ENCODE measurements at regions not wholly inside any gene's neighbourhood (a gene's known extent, or its start where the extent isn't known, plus 50 kb on each side); places are given as distances from the start of the nearest gene placed in this dataset.

DNA sequence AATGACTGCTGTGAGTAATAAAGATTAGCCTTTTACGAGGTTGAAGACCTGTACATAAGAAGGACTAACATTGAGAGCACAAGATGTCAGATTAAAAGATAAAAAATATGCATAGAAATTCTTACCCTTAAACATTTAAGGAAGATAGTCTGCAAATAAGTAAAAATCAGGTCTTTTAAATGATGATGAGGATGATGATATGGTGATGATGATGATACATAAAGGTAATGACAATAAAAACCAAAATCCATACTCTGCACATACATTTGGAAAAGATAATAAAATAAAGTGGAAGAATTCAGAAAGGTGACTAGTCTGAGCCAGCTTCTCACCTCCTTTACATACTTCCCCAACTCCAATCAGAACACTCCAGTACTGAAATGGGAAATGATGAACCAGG lies 124.5 kb downstream of the PTCSC3 start:
- in situ Hi-C loops (cut with HindIII; ENCODE audit: low pct_unique_long_range_greater_than_20kb, low sequenced_read_pairs) = no loop called here
- no peak for DNase-seq (ENCODE audit: low read depth, low spot score)

DNA sequence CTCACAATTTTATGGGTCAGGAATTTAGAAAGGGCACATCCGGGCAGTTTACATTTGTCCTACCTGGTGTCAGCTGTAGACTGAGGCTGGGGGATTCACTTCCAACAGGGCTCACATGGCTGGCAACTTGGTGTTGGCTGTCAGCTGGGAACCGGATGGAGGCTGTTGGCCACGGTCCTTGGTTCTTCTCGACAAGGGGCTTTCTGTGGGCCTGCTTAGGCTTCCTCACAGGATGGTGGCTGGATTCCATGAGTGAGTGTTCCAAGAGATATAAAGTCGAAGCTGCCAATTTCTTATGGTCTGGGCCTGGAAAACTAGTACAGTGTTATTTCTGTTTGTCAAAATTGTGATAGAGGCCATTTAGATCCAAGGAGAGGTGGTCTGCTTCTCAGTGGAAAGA lies 127.9 kb downstream of the PTCSC3 start:
- in situ Hi-C loops (cut with HindIII; ENCODE audit: low pct_unique_long_range_greater_than_20kb, low sequenced_read_pairs) = no loop called here

DNA sequence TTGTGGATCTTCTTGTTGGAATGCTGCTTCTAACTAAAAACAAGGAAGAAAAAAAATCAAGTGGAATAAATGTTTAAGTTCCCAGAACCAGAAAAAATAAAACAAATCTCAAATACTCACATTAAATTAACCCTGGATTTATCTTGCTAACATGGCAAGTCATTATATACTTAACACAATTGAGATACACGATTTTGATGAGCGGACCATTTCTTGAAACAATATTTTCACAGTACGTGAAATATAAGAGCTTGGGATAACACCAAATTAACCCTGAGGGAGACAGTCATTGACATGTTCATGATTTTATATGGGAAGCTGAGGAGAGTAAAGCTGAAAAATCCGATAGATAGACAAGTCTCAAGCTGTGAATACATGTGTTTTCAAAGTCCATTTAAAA lies 128.6 kb downstream of the PTCSC3 start:
- in situ Hi-C loops (cut with HindIII; ENCODE audit: low pct_unique_long_range_greater_than_20kb, low sequenced_read_pairs) = no loop called here
- no peak for DNase-seq (ENCODE audit: low read depth, low spot score)

More for the DNA sequence above, 127.9 kb downstream of the PTCSC3 start:
- DNase-seq (ENCODE audit: low read depth, low spot score) = no peak

DNA sequence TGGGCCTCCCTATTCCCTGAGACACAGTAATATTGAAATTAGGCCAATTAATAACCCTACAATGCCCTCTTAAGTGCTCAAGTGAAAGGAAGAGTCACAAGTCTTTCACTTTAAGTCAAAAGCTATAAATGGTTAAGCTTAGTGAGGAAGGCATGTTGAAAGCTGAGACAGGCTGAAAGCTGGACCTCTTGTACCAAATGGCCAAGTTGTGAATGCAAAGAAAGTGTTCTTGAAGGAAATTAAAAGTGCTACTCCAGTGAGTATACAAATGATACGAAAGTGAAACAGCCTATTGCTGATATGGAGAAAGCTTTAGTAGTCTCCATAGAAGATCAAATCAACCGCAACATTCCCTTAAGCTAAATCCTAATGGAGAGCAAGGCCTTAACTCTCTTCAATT lies 140.8 kb downstream of the PTCSC3 start:
- in situ Hi-C loops (cut with HindIII; ENCODE audit: low pct_unique_long_range_greater_than_20kb, low sequenced_read_pairs) = no loop called here
- no peak for DNase-seq (ENCODE audit: low read depth, low spot score)

DNA sequence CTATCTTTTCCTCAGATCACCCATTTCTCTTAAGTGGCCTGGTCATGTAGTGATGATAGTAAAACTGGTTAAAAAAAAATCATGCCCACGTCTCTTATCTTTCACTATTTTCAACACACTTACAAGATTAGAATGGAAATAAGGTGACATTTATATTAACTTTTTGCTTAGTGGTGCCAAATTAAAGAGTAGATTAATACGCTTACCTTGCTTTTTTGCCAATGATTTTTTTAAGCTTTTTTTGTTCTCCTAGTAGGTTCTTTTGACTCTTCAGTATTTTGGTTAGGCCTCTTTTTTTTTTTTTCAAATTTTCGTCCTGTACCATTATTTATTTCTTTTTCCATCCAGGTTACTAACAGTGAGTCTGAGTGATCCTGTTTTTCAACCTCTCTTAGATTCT lies 147.9 kb downstream of the PTCSC3 start:
- DNase-seq (ENCODE audit: low read depth, low spot score) = no peak
- in situ Hi-C loops (cut with HindIII; ENCODE audit: low pct_unique_long_range_greater_than_20kb, low sequenced_read_pairs) = no loop called here

DNA sequence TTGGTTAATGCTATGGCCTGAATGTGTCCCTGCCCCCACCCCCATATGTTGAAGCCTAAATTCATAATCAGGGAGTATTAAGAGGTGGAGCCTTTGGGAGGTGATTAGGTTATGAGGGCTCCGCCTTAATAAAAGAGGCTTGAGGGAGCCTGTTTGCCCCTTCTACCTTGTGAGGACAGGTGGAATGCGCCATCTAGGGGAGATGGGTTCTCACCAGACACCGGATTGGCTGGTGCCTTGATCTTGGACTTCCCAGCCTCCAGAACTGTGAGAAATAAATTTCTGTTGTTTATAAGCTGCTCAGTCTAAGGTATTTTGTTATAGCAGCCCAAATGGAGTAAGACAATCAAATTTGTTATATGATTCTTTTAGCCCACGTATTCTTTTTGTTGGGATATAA lies 148.3 kb downstream of the PTCSC3 start:
- DNase-seq (ENCODE audit: low read depth, low spot score) = peak; percentile 54
- in situ Hi-C loops (cut with HindIII; ENCODE audit: low pct_unique_long_range_greater_than_20kb, low sequenced_read_pairs) = no loop called here

DNA sequence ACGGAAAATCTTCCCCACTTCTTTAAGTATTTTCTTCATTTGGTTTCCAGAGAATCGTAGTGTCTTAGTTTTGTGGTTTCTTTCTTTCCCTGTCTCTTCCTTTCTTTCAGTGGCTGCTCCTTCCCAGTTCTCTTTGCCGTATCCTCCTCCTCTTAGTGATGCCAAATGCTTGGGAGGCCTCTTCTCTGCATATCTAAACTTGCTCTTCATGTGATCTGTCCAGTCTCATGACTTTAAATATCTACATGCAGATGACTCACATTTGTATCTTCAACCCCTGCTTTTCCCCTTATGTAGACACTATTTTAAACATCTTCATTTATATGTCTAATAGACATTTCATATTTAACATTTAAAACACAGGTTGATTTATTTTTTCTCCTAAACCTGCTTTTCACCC lies 149.2 kb downstream of the PTCSC3 start:
- peak; percentile 9 for DNase-seq (ENCODE audit: low read depth, low spot score)
- in situ Hi-C loops (cut with HindIII; ENCODE audit: low pct_unique_long_range_greater_than_20kb, low sequenced_read_pairs) = no loop called here

DNA sequence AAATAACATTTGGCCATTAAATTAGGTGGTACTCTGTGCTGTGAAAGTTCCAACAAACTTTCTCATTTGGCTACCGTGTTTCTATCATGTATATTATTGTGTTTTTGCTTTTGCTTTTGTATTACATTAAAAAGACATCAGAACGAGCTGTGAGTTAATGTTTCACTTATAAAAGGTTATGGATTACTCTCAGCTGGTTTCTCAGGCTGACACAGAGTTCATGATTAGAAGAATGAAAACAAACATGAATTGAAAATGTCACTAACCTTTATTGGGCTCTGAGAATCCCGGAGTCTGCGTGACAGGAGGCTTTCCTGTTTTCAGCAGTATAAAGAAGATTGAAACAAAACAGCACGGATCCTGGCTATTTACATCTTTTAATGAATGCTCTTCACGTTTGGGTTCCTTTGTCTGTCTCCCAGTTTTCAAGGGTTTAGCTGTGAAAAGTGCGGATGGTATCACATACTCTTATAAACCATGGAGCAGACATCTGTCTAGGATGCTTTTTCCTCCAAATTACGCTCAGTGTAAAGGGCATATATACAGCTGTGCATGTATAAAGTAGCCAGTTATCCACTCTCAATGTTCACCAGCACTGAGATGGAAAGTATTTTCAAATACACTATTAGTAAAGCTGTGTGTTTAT lies 153.6 kb downstream of the PTCSC3 start:
- in situ Hi-C loops (cut with HindIII; ENCODE audit: low pct_unique_long_range_greater_than_20kb, low sequenced_read_pairs) = no loop called here
- DNase-seq (ENCODE audit: low read depth, low spot score) = no peak

DNA sequence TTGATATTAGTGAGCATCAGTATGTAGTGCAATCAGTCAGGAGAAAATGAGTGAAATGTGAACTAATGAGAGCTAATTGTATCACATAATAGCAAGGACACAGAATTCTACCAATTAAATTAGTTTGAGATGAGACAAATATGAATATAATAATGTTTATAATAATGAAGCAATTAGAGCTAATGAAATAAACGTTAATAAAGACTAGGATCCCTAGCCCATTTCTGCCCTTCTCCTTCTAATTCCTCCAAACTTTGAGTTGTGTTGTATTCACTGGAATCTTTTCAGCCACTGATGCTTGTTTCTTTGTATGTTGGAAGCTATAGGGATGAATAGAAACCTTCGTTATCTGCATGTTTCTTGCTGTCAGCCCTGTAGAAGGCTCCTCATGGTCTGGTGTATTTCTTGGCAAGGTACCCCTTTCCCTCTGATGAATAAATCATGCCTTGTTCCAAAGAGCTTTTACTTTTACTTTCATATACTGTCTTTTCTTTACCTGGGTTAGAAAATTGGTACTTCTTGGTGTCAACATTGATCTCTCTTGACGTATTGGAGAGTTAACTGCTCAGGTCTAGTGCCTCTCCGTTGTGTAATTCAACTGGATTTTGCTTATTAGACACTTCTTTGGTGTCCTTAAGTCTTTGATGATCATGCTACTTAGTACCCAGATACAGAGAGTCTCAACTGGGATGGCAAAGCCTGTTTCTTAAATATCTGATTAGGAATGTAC lies 154.8 kb downstream of the PTCSC3 start:
- in situ Hi-C loops (cut with HindIII; ENCODE audit: low pct_unique_long_range_greater_than_20kb, low sequenced_read_pairs) = no loop called here
- no peak for DNase-seq (ENCODE audit: low read depth, low spot score)

DNA sequence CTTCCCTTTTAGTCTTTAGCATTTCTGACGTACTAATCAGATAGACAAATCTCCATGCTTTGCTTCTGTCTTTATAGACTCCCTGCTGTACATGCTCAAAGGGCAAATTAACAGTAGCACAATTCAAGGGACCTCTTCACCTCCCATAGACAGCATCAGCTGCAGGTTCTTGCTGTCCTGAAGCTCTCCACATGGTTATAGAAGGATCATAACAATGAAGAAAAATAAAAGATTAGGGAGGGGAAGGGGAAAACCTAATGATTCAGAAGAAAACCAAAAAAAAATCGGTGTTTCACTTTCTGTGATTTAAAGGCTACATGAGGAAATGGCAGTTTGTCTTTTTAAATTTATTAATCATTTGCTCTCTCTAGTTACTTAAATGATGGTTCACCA lies 155.5 kb downstream of the PTCSC3 start:
- no peak for DNase-seq (ENCODE audit: low read depth, low spot score)
- in situ Hi-C loops (cut with HindIII; ENCODE audit: low pct_unique_long_range_greater_than_20kb, low sequenced_read_pairs) = no loop called here

DNA sequence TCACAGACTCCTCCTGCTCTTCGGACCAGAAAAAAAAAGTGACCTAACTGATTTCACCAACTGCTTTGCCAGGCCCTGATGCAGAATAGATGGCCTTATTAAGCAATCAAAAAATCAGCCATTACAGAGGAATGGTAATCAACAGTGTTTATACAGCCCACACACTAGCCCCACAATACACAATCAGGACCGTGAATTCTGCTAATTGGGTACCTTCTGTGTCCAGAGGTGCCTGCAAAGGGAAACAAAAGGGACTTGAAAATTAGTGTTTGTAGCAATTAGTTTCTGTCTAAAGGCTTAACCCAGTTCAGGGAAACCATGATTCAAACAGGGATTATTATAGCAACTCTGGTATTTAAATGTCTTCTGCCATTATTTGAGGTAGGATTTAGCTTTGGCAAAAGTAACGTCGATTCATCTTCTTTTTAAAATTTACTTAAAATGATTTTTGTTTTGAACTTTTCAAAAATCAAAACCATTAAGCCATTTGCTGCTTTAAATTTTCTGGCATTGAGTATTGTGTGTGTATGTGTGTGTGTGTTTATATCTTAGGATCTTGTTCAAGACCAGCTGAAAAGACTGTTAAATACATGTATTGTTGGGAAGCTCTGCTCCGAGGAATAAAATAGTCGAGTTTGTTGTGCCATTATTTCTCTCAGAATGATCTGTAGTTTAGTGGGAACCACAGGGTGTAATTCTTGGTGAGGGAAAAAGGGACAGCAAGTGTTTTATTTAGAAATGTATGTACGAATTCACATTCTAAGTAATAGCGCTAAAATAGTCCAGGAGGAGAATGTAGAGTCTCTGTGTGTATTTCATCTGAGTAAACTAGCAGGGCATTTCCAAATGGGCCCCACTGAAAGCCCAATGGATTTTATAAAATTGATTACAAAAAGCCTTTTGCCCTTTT lies 156.1 kb downstream of the PTCSC3 start:
- in situ Hi-C loops (cut with HindIII; ENCODE audit: low pct_unique_long_range_greater_than_20kb, low sequenced_read_pairs) = no loop called here
- no peak for DNase-seq (ENCODE audit: low read depth, low spot score)

DNA sequence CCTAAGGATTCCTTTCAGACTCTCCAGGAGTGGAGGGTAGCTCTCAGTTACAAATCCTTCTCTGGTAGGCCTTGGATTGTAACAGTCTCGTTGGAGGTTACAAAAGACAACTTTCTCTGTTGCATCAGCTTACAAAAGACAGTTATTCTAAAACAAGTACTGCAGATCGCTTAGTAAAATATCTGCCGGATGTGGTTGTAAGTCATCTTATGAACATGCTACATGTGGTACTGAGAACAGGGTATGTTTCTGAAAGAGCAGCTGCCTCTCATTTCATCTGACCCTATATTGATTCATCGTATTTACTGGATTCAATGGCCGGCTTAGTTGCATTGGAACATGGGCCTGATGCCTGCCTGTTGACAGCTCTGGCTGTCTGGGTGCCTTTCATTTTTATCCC lies 157.4 kb downstream of the PTCSC3 start:
- peak; percentile 7 for DNase-seq (ENCODE audit: low read depth, low spot score)
- in situ Hi-C loops (cut with HindIII; ENCODE audit: low pct_unique_long_range_greater_than_20kb, low sequenced_read_pairs) = no loop called here

DNA sequence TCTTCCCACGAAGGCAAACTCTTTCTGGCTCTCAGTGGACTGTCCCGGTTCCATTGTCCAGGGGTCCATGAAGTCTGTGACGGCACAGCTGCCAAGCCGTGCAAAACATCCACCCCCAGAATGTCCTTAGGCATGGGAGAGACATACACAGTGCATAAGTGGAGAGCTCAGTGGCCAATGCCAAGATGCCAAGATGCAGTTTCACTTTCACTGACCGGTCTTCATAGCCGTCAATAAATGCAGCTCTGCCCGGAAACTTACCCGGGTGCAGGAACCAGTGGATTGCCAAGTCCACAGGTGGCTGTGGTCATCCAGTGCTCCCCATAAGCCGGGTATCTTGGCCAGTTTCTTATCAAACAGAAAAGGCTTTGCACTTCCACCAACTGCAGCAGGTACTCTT lies 162.3 kb downstream of the PTCSC3 start:
- in situ Hi-C loops (cut with HindIII; ENCODE audit: low pct_unique_long_range_greater_than_20kb, low sequenced_read_pairs) = no loop called here
- DNase-seq (ENCODE audit: low read depth, low spot score) = no peak

DNA sequence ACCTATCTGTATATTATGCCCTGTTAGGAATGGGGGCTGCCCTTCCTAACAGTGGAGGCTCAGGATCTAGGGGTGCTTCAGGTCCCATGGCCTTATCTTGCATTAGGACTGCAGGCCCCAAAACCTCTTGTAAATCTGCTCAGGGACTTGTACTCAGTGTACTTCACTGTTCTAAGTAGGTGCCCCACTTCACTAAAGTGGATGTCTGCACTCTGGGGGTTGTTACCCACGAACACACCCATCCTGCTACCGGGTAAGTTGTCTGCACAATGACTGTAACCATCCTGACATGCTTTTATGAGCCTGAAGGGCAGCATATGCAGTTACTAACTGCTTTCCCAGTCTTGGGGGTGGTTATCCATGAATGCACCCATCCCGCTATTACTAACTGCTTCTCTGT lies 163.0 kb downstream of the PTCSC3 start:
- in situ Hi-C loops (cut with HindIII; ENCODE audit: low pct_unique_long_range_greater_than_20kb, low sequenced_read_pairs) = no loop called here
- DNase-seq (ENCODE audit: low read depth, low spot score) = no peak

DNA sequence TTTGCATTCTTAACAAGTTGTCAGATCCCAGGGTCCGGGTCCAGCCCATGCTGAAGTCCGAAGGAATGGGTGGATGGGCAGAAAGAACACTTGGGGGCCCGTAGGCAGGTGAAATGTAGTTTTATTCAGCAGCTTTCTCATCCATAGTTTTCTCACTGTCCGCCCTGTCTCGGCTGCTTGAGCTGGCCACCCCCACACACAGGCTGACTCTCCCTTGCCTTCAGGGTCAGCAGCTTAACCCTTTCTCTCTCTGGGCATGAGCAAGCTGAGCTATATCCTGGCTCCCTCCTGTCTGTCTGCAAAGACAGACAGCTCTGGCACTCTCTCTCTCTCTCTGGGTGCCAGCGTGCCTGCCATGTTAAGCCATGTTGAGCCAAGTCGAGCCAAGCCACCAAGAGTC lies 163.9 kb downstream of the PTCSC3 start:
- in situ Hi-C loops (cut with HindIII; ENCODE audit: low pct_unique_long_range_greater_than_20kb, low sequenced_read_pairs) = no loop called here
- DNase-seq (ENCODE audit: low read depth, low spot score) = no peak

DNA sequence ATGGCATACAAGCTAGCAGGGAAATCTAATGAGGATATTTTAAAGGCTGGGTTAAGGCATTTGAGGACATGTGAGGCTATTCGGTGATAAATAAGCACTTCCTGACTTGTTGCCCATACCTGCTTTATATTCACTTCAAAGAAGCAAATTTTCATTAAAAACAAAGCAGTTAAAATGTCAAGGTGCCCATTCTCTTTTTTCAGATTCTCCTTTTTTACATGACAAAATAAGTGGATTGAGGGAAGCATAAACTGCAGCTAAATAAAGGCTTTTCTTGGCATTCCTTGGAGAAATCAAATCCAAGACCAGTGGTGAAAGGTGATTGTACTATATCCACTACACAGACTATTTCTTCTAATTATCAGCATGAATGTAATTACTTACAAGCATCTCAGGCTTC lies 166.9 kb downstream of the PTCSC3 start:
- in situ Hi-C loops (cut with HindIII; ENCODE audit: low pct_unique_long_range_greater_than_20kb, low sequenced_read_pairs) = no loop called here
- DNase-seq (ENCODE audit: low read depth, low spot score) = no peak

DNA sequence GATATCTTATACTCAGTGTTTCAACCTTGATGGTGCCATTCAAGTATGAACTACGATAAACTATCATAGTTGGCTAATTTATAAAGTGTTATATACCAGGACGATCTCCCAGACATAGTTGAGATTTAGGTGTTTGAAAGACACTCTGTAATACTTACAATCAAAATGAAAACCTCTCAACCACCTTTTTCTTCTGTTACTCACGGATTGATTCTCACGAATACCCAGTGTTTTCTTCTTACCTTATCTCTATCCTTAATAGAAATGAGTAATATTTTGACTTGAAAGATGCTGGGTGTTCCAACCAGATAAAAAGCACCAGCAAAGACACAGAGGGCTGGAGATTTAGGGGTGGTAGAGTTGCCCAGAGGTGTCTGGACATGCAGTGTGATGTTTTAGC lies 169.9 kb downstream of the PTCSC3 start:
- DNase-seq (ENCODE audit: low read depth, low spot score) = no peak
- in situ Hi-C loops (cut with HindIII; ENCODE audit: low pct_unique_long_range_greater_than_20kb, low sequenced_read_pairs) = no loop called here

DNA sequence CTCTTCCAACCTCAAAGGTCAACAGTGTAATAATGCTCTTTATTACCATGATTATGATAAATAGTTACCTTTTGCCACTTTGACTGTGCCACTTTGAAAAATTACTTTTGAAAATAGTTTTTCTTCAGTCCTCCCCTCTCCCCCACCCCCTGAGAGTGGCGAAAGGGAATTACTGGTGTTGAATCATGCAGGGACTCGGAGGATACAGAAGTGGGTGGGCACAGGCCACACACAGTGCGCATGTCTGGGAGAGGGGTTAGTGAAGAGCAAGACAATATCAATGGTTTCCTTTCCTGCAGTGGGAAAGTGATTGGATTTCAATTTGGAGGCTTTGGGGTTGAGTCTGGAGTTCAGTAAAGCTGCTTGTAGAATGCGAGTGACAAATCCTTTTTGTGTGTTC lies 170.9 kb downstream of the PTCSC3 start:
- in situ Hi-C loops (cut with HindIII; ENCODE audit: low pct_unique_long_range_greater_than_20kb, low sequenced_read_pairs) = no loop called here
- no peak for DNase-seq (ENCODE audit: low read depth, low spot score)

DNA sequence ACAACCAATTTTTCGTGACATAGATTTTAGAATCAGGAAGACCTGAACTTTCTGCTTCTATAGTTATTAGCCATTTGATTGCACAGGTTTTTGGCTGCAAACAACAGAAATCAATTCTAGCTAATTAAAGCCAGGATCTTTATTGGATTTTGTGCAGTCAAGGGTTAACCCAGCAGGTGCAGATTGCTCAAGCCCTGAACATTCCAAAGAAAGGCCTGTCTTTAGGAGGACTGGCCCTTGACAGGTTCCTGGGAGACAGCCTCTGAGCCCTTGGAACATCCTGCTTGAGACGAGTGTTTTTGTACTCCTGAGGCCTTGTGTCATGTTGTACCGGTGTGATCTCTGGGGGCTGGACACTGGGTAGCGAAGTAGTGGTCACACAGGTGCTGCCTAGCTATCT lies 174.6 kb downstream of the PTCSC3 start:
- in situ Hi-C loops (cut with HindIII; ENCODE audit: low pct_unique_long_range_greater_than_20kb, low sequenced_read_pairs) = no loop called here
- no peak for DNase-seq (ENCODE audit: low read depth, low spot score)

Data from SK-MEL-5 (cell line).